Breast epithelium (tissue), 4 donors: ENCODE measurements at regions not wholly inside any gene's neighbourhood (a gene's known extent, or its start where the extent isn't known, plus 50 kb on each side); places are given as distances from the start of the nearest gene placed in this dataset.
"Not testable (repeated sequence)": the region's sequence is repeated elsewhere in the genome, so short reads cannot be mapped to it uniquely, and the experiment has no call there.

ENCODE experiments used
- DNase-seq, 2 donors: peaks; one replicate each; pipeline ENCODE4 v3.0.0-alpha.2; 2019; ENCODE audit warnings: low spot score in 2 of 2
- H3K27ac ChIP-seq, 2 donors: fragments of 200-600 bp; sonication (generic) in 1 of 2; one replicate each; pipeline ENCODE4 v1.5.1; 2016 to 2019; ENCODE audit warnings: mild to moderate bottlenecking in 1 of 2
- H3K27me3 ChIP-seq, 2 donors: fragments of 200-600 bp; sonication (generic) in 1 of 2; one replicate each; pipeline versions ENCODE4 v1.5.1 to v1.6.0; 2017 to 2019; ENCODE audit warnings: control low read depth in 1 of 2, mild to moderate bottlenecking in 1 of 2
- H3K36me3 ChIP-seq: fragments of 200-600 bp; one replicate; pipeline ENCODE4 v1.5.1; 2019
- H3K4me1 ChIP-seq, 2 donors: fragments of 200-600 bp; sonication (generic); one replicate each; pipeline ENCODE4 v1.5.1; 2016 to 2019; ENCODE audit warnings: control low read depth in 1 of 2
- H3K4me3 ChIP-seq, 3 donors: fragments of 200-600 bp; sonication (generic); 1 replicate in 2 of 3; 2 replicates in 1 of 3; pipeline ENCODE4 v1.5.1; 2016 to 2019; ENCODE audit warnings: mild to moderate bottlenecking in 3 of 3, moderate library complexity in 2 of 3
- H3K9me3 ChIP-seq, 2 donors: fragments of 200-600 bp; sonication (generic) in 1 of 2; one replicate each; pipeline ENCODE4 v1.5.1; 2016 to 2019; ENCODE audit warnings: control low read depth in 1 of 2
- POLR2A ChIP-seq: fragments of 450-650 bp; IDR thresholded peaks from one replicate; pipeline ENCODE4 v1.6.1; 2016; ENCODE audit warnings: antibody characterized with exemption, mild to moderate bottlenecking, moderate library complexity
- POLR2AphosphoS5 ChIP-seq, 3 donors: sonication (generic); formaldehyde crosslinking; IDR thresholded peaks; one replicate each; pipeline ENCODE4 v1.6.1; 2017; ENCODE audit warnings: antibody characterized with exemption in 3 of 3
- intact Hi-C: fragments of 100-400 bp; cut with DNase I; formaldehyde crosslinking; loops from one replicate; pipeline ENCODE4 v1.15.1; 2023; ENCODE audit warnings: low total_unique reads
- TF ChIP-seq, protein P1 (sequence below), 3 donors: fragments of 450-650 bp; IDR thresholded peaks; one replicate each; pipeline ENCODE4 v1.5.1; 2016 to 2017; ENCODE audit warnings: antibody characterized with exemption in 3 of 3, mild to moderate bottlenecking in 3 of 3, moderate library complexity in 3 of 3

DNA sequence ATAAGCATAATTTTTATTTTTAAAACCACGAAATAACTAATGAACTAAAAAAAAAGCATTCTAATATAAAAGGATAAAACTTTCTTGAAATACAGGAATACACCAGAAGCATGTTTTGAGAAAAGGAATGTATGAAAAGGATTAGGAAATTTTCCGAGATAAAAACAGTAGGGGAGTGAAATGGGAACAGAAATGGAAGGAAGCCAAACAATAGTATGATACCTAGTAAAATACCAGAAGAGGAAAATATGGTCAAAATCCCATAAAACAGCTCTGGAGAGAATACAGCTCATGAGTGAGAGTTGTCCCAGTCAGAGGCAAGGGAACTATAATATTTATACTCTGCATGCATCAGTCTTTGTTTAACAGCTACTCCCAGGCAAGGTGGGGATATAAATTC lies 1016.2 kb downstream of the SLC6A15 start:
- no peak overlapping the region for H3K4me3 ChIP-seq
- TF ChIP-seq, protein P1, sequence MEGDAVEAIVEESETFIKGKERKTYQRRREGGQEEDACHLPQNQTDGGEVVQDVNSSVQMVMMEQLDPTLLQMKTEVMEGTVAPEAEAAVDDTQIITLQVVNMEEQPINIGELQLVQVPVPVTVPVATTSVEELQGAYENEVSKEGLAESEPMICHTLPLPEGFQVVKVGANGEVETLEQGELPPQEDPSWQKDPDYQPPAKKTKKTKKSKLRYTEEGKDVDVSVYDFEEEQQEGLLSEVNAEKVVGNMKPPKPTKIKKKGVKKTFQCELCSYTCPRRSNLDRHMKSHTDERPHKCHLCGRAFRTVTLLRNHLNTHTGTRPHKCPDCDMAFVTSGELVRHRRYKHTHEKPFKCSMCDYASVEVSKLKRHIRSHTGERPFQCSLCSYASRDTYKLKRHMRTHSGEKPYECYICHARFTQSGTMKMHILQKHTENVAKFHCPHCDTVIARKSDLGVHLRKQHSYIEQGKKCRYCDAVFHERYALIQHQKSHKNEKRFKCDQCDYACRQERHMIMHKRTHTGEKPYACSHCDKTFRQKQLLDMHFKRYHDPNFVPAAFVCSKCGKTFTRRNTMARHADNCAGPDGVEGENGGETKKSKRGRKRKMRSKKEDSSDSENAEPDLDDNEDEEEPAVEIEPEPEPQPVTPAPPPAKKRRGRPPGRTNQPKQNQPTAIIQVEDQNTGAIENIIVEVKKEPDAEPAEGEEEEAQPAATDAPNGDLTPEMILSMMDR (IDR thresholded peaks at IDR 0.05), result no peak
- no peak for TF ChIP-seq POLR2AphosphoS5 (IDR thresholded peaks at IDR 0.05)
- TF ChIP-seq POLR2A, result no peak
- no peaks in the 10 kb centered on the region for H3K27me3 ChIP-seq
- no peaks in the 10 kb centered on the region for H3K4me1 ChIP-seq
- intact Hi-C loops, result no loop called here
- DNase-seq, result no peak
- no peaks in the 10 kb centered on the region for H3K36me3 ChIP-seq
- H3K9me3 ChIP-seq, result peaks cover 0 to 5% of the 10 kb centered on the region in 2 donors
- H3K27ac ChIP-seq, result no peak overlapping the region

DNA sequence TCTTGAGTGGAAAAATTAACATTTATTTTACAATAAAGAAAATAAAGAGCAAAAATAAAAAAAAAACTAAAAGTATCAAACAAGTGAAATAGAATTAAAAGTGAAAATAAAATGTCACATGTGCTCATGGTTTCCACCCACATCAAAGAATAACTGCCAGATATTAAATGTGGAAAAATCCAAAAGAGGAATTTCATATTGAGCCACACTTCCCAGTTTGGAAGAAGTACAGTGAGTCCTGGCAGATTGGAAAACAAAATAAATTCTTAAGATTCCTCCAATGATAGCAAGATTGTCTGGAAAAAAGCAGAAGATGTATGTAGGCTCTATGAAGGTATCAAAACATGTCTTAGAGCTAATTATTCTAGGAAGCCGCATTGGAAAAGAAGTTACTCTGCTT lies 1019.5 kb downstream of the SLC6A15 start:
- Histone ChIP-seq H3K4me3 (no peak overlapping the region), H3K4me1 (no peaks in the 10 kb centered on the region), H3K27me3 (no peaks in the 10 kb centered on the region), H3K36me3 (no peaks in the 10 kb centered on the region), H3K9me3 (no peaks in the 10 kb centered on the region), H3K27ac (no peak overlapping the region)
- TF ChIP-seq, protein P1 (IDR thresholded peaks at IDR 0.05), result no peak
- TF ChIP-seq POLR2AphosphoS5 (IDR thresholded peaks at IDR 0.05) (no peak), POLR2A (no peak)
- intact Hi-C loops, result no loop called here
- DNase-seq, result no peak

DNA sequence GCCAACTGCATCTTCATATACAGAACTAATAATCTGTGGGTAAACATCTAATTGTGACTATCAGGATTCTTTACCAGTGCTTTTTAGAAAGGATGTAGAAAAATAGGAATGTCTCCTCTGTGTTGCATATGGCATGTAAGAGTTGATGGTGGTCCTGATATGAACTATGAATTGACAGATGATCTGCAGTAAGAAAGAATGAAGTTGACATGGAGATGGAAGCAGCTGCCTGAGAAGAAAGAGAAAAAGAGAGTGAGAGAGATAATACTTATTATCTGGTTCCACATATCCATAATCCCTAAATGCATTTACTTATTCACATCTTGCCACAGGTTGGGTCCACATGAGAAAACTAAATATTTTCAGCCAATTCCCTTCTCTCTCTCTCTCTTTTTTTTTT lies 1022.9 kb downstream of the SLC6A15 start:
- Histone ChIP-seq H3K4me3 (no peak overlapping the region), H3K36me3 (no peaks in the 10 kb centered on the region), H3K27ac (no peak overlapping the region), H3K27me3 (no peaks in the 10 kb centered on the region), H3K4me1 (no peaks in the 10 kb centered on the region), H3K9me3 (no peaks in the 10 kb centered on the region)
- TF ChIP-seq, protein P1 (IDR thresholded peaks at IDR 0.05), result no peak
- no peak for TF ChIP-seq POLR2AphosphoS5 (IDR thresholded peaks at IDR 0.05)
- no peak for TF ChIP-seq POLR2A
- intact Hi-C loops, result no loop called here
- DNase-seq, result no peak

DNA sequence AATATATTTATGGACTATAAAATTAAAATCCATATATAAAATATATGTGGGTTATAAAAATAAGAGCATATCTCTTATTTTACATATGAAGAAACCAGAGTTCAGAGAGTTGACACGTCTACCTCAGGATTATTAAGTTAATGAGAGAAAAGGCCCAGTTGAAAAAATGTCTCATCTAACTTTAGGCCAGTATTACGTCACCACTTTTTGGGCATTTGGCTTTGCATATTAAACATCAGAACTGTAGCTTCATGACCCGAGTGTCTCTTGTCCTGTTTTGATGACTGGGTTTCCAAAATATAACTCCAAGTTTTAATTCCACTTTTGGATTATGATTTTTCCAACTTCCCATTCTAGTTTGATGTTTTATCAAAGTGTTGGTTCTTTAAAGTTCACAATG lies 1026.1 kb downstream of the SLC6A15 start:
- Histone ChIP-seq H3K9me3 (no peaks in the 10 kb centered on the region), H3K27ac (no peak overlapping the region), H3K27me3 (no peaks in the 10 kb centered on the region), H3K36me3 (no peaks in the 10 kb centered on the region), H3K4me3 (no peak overlapping the region), H3K4me1 (no peaks in the 10 kb centered on the region)
- TF ChIP-seq POLR2A (no peak), POLR2AphosphoS5 (IDR thresholded peaks at IDR 0.05) (no peak)
- TF ChIP-seq, protein P1 (IDR thresholded peaks at IDR 0.05), result no peak
- intact Hi-C loops, result no loop called here
- no peak for DNase-seq

DNA sequence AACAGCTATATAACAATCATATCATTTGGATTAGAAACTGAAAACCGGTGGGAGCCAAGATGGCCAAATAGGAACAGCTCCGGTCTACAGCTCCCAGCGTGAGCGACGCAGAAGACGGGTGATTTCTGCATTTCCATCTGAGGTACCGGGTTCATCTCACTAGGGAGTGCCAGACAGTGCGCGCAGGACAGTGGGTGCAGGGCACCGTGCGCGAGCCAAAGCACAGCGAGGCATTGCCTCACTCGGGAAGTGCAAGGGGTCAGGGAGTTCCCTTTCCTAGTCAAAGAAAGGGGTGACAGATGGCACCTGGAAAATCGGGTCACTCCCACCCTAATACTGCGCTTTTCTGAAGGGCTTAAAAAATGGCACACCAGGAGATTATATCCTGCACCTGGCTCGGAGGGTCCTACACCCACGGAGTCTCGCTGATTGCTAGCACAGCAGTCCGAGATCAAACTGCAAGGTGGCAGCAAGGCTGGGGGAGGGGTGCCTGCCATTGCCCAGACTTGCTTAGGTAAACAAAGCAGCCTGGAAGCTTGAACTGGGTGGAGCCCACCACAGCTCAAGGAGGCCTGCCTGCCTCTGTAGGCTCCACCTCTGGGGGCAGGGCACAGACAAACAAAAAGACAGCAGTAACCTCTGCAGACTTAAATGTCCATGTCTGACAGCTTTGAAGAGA lies 1041.5 kb downstream of the SLC6A15 start:
- DNase-seq, H3K27ac ChIP-seq, H3K4me1 ChIP-seq, H3K4me3 ChIP-seq, H3K27me3 ChIP-seq, intact Hi-C loops, H3K36me3 ChIP-seq, H3K9me3 ChIP-seq: not testable (repeated sequence)

DNA sequence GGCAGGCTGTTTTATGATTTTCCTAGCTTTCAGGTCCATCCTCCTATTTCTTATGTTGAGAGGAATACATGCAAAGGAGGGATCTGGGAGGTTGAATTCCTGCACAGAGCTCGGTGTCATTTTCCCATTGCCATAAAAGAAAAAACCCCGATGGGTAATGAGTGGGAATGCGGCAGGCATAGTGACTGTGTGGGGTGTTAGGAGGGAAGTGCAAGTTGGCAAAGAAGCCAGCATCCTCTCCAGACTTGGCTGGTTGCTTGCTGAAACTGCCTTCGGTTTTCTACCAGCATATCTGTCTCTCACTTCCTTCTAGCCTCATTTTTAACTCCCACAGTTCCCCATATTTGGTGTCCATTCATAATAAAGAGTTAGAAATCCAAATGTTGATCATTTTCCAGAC lies 1046.1 kb downstream of the SLC6A15 start:
- H3K4me3 ChIP-seq, result no peak overlapping the region
- no peaks in the 10 kb centered on the region for H3K4me1 ChIP-seq
- H3K27ac ChIP-seq, result no peak overlapping the region
- intact Hi-C loops, result no loop called here
- no peaks in the 10 kb centered on the region for H3K9me3 ChIP-seq
- no peaks in the 10 kb centered on the region for H3K27me3 ChIP-seq
- no peaks in the 10 kb centered on the region for H3K36me3 ChIP-seq
- no peak for DNase-seq
- TF ChIP-seq POLR2A, result no peak
- no peak for TF ChIP-seq POLR2AphosphoS5 (IDR thresholded peaks at IDR 0.05)
- TF ChIP-seq, protein P1 (IDR thresholded peaks at IDR 0.05), result no peak
